ENCODE measurements at regions not wholly inside any gene's neighbourhood (a gene's known extent, or its start where the extent isn't known, plus 50 kb on each side); places are given as distances from the start of the nearest gene placed in this dataset.

- H3K36me3 Mint-ChIP-seq = no peaks in the 10 kb centered on the region
- H3K9me3 Mint-ChIP-seq = no peaks in the 10 kb centered on the region
- no peak overlapping the region for H3K27ac Mint-ChIP-seq
- no peak overlapping the region for H3K4me3 Mint-ChIP-seq
- peaks cover 11% of the 10 kb centered on the region for H3K27me3 Mint-ChIP-seq
- peaks cover 0 to 2% (median 0%) of the 10 kb centered on the region in 3 donors for H3K4me1 Mint-ChIP-seq
Observed at GRCh38 chr5:34580983-34581382, 75.1 kb upstream of the RAI14 start.

- H3K4me3 Mint-ChIP-seq = no peak overlapping the region
- peaks cover 11% of the 10 kb centered on the region for H3K27me3 Mint-ChIP-seq
- no peak overlapping the region for H3K27ac Mint-ChIP-seq
- H3K36me3 Mint-ChIP-seq = no peaks in the 10 kb centered on the region
- H3K4me1 Mint-ChIP-seq = peaks cover 0 to 2% (median 0%) of the 10 kb centered on the region in 3 donors
- H3K9me3 Mint-ChIP-seq = no peaks in the 10 kb centered on the region
Observed at GRCh38 chr5:34582371-34582770, 73.8 kb upstream of the RAI14 start.

GRCh38 chr5:34583167-34583566 lies 73.0 kb upstream of the RAI14 start:
- Mint-ChIP-seq H3K9me3 (no peaks in the 10 kb centered on the region), H3K4me1 (peaks cover 0 to 3% (median 2%) of the 10 kb centered on the region in 3 donors), H3K36me3 (no peaks in the 10 kb centered on the region), H3K4me3 (no peak overlapping the region), H3K27ac (peak overlapping the region in 1 of 3 donors; percentile 6), H3K27me3 (peaks cover 11% of the 10 kb centered on the region)

GRCh38 chr5:34584165-34584564 lies 72.0 kb upstream of the RAI14 start:
- Mint-ChIP-seq H3K4me3 (no peak overlapping the region), H3K27ac (no peak overlapping the region), H3K4me1 (peaks cover 0 to 3% (median 2%) of the 10 kb centered on the region in 3 donors), H3K36me3 (no peaks in the 10 kb centered on the region), H3K9me3 (no peaks in the 10 kb centered on the region), H3K27me3 (peaks cover 12% of the 10 kb centered on the region)

- H3K27ac Mint-ChIP-seq = no peak overlapping the region
Observed at GRCh38 chr5:34585601-34586104, 70.5 kb upstream of the RAI14 start.

GRCh38 chr5:34586117-34586885 lies 69.8 kb upstream of the RAI14 start:
- H3K9me3 Mint-ChIP-seq = no peaks in the 10 kb centered on the region
- no peak overlapping the region for H3K27ac Mint-ChIP-seq
- peaks cover 12% of the 10 kb centered on the region for H3K27me3 Mint-ChIP-seq
- no peak overlapping the region for H3K4me3 Mint-ChIP-seq
- no peaks in the 10 kb centered on the region for H3K36me3 Mint-ChIP-seq
- H3K4me1 Mint-ChIP-seq = peaks cover 0 to 3% (median 2%) of the 10 kb centered on the region in 3 donors

More at GRCh38 chr5:34585601-34586104, 70.5 kb upstream of the RAI14 start:
- Mint-ChIP-seq H3K4me3 (no peak overlapping the region), H3K36me3 (no peaks in the 10 kb centered on the region), H3K27me3 (peaks cover 12% of the 10 kb centered on the region), H3K4me1 (peaks cover 0 to 3% (median 2%) of the 10 kb centered on the region in 3 donors), H3K9me3 (no peaks in the 10 kb centered on the region)

- peak overlapping the region in 2 of 3 donors; percentile 0 to 6 for H3K27ac Mint-ChIP-seq
- H3K27me3 Mint-ChIP-seq = peaks cover 6% of the 10 kb centered on the region
- no peaks in the 10 kb centered on the region for H3K36me3 Mint-ChIP-seq
- H3K4me1 Mint-ChIP-seq = peaks cover 0 to 3% (median 2%) of the 10 kb centered on the region in 3 donors
- no peaks in the 10 kb centered on the region for H3K9me3 Mint-ChIP-seq
- H3K4me3 Mint-ChIP-seq = peak overlapping the region in 2 of 4 donors; percentile 25 to 30
Observed at GRCh38 chr5:34587355-34588241, 68.5 kb upstream of the RAI14 start.

GRCh38 chr5:34589832-34590231 lies 66.3 kb upstream of the RAI14 start:
- Mint-ChIP-seq H3K36me3 (no peaks in the 10 kb centered on the region), H3K4me1 (peaks cover 0 to 3% (median 0%) of the 10 kb centered on the region in 3 donors)

GRCh38 chr5:34591723-34592122 lies 64.4 kb upstream of the RAI14 start:
- H3K4me1 Mint-ChIP-seq = peaks cover 0 to 3% (median 0%) of the 10 kb centered on the region in 3 donors
- H3K27ac Mint-ChIP-seq = no peak overlapping the region
- H3K36me3 Mint-ChIP-seq = no peaks in the 10 kb centered on the region
- no peak overlapping the region for H3K4me3 Mint-ChIP-seq
- H3K9me3 Mint-ChIP-seq = no peaks in the 10 kb centered on the region
- peaks cover 3% of the 10 kb centered on the region for H3K27me3 Mint-ChIP-seq

More at GRCh38 chr5:34589832-34590231, 66.3 kb upstream of the RAI14 start:
- no peak overlapping the region for H3K27ac Mint-ChIP-seq
- H3K27me3 Mint-ChIP-seq = peaks cover 3% of the 10 kb centered on the region
- H3K4me3 Mint-ChIP-seq = no peak overlapping the region
- H3K9me3 Mint-ChIP-seq = no peaks in the 10 kb centered on the region

GRCh38 chr5:34597034-34598027 lies 58.8 kb upstream of the RAI14 start:
- no peaks in the 10 kb centered on the region for H3K27me3 Mint-ChIP-seq
- no peaks in the 10 kb centered on the region for H3K4me1 Mint-ChIP-seq
- no peaks in the 10 kb centered on the region for H3K9me3 Mint-ChIP-seq
- no peak overlapping the region for H3K27ac Mint-ChIP-seq
- H3K36me3 Mint-ChIP-seq = no peaks in the 10 kb centered on the region
- no peak overlapping the region for H3K4me3 Mint-ChIP-seq

GRCh38 chr5:34598177-34598794 lies 57.8 kb upstream of the RAI14 start:
- Mint-ChIP-seq H3K36me3 (no peaks in the 10 kb centered on the region), H3K27me3 (no peaks in the 10 kb centered on the region), H3K4me3 (no peak overlapping the region), H3K9me3 (no peaks in the 10 kb centered on the region), H3K27ac (no peak overlapping the region), H3K4me1 (no peaks in the 10 kb centered on the region)

- Mint-ChIP-seq H3K36me3 (peaks cover 1% of the 10 kb centered on the region), H3K27ac (no peak overlapping the region), H3K4me3 (no peak overlapping the region), H3K4me1 (no peaks in the 10 kb centered on the region), H3K27me3 (no peaks in the 10 kb centered on the region), H3K9me3 (no peaks in the 10 kb centered on the region)
Observed at GRCh38 chr5:34599471-34600117, 56.5 kb upstream of the RAI14 start.

GRCh38 chr5:34600118-34600493 lies 56.0 kb upstream of the RAI14 start:
- Mint-ChIP-seq H3K27me3 (no peaks in the 10 kb centered on the region), H3K36me3 (peaks cover 1% of the 10 kb centered on the region), H3K9me3 (no peaks in the 10 kb centered on the region), H3K27ac (no peak overlapping the region), H3K4me1 (no peaks in the 10 kb centered on the region), H3K4me3 (no peak overlapping the region)
